ENCODE measurements at regions not wholly inside any gene's neighbourhood (a gene's known extent, or its start where the extent isn't known, plus 50 kb on each side); places are given as distances from the start of the nearest gene placed in this dataset.
"Not testable (repeated sequence)": the region's sequence is repeated elsewhere in the genome, so short reads cannot be mapped to it uniquely, and the experiment has no call there.

GRCh38 chr2:53508667-53509066 lies 258.9 kb upstream of the CHAC2 start:
- no peak for DNase-seq
- H3K9me3 ChIP-seq (ENCODE audit: control extremely low read depth in 1 of 5, control insufficient read depth in 4 of 5, insufficient read depth in 2 of 5, low read depth in 1 of 5, low read length in 4 of 5), result no peaks in the 10 kb centered on the region
- no peak overlapping the region for H3K27ac ChIP-seq (ENCODE audit: insufficient read depth in 1 of 2, low read depth in 1 of 2, low read length in 2 of 2, poor library complexity in 1 of 2, severe bottlenecking in 2 of 2)
- H3K4me1 ChIP-seq (ENCODE audit: control extremely low read depth in 1 of 4, control insufficient read depth in 4 of 4, insufficient read depth in 4 of 4, low read length in 3 of 4), result no peaks in the 10 kb centered on the region
- ChIA-PET POLR2A (no interaction called here), CTCF (no interaction called here)
- 0% methylated on average over 1 of the region's 3 CpGs for WGBS (ENCODE audit: insufficient coverage)
- H3K4me3 ChIP-seq (ENCODE audit: control insufficient read depth in 1 of 7, extremely low read depth in 1 of 7, insufficient read depth in 4 of 7, low read depth in 2 of 7, low read length in 6 of 7), result no peak overlapping the region
- H3K36me3 ChIP-seq (ENCODE audit: control insufficient read depth in 4 of 4, insufficient read depth in 4 of 4, low read length in 3 of 4), result no peaks in the 10 kb centered on the region
- peaks cover 0 to 2% (median 0%) of the 10 kb centered on the region in 5 experiments for H3K27me3 ChIP-seq (replicated peaks in 2 of 5; ENCODE audit: control insufficient read depth in 4 of 5, insufficient read depth in 5 of 5, low read length in 4 of 5)

GRCh38 chr2:53507070-53507469 lies 260.5 kb upstream of the CHAC2 start:
- WGBS (ENCODE audit: insufficient coverage), result no CpG with 5 or more reads among the region's 3 CpGs
- H3K27ac ChIP-seq (ENCODE audit: insufficient read depth in 1 of 2, low read depth in 1 of 2, low read length in 2 of 2, poor library complexity in 1 of 2, severe bottlenecking in 2 of 2); H3K36me3 ChIP-seq (ENCODE audit: control insufficient read depth in 4 of 4, insufficient read depth in 4 of 4, low read length in 3 of 4); H3K4me1 ChIP-seq (ENCODE audit: control extremely low read depth in 1 of 4, control insufficient read depth in 4 of 4, insufficient read depth in 4 of 4, low read length in 3 of 4); DNase-seq; CTCF ChIA-PET; H3K27me3 ChIP-seq (replicated peaks in 2 of 5; ENCODE audit: control insufficient read depth in 4 of 5, insufficient read depth in 5 of 5, low read length in 4 of 5); H3K9me3 ChIP-seq (ENCODE audit: control extremely low read depth in 1 of 5, control insufficient read depth in 4 of 5, insufficient read depth in 2 of 5, low read depth in 1 of 5, low read length in 4 of 5); H3K4me3 ChIP-seq (ENCODE audit: control insufficient read depth in 1 of 7, extremely low read depth in 1 of 7, insufficient read depth in 4 of 7, low read depth in 2 of 7, low read length in 6 of 7); POLR2A ChIA-PET: not testable (repeated sequence)

- Histone ChIP-seq H3K27ac (ENCODE audit: insufficient read depth in 1 of 2, low read depth in 1 of 2, low read length in 2 of 2, poor library complexity in 1 of 2, severe bottlenecking in 2 of 2) (no peak overlapping the region), H3K27me3 (replicated peaks in 2 of 5; ENCODE audit: control insufficient read depth in 4 of 5, insufficient read depth in 5 of 5, low read length in 4 of 5) (peaks cover 0 to 2% (median 0%) of the 10 kb centered on the region in 5 experiments), H3K4me1 (ENCODE audit: control extremely low read depth in 1 of 4, control insufficient read depth in 4 of 4, insufficient read depth in 4 of 4, low read length in 3 of 4) (no peaks in the 10 kb centered on the region), H3K36me3 (ENCODE audit: control insufficient read depth in 4 of 4, insufficient read depth in 4 of 4, low read length in 3 of 4) (no peaks in the 10 kb centered on the region), H3K9me3 (ENCODE audit: control extremely low read depth in 1 of 5, control insufficient read depth in 4 of 5, insufficient read depth in 2 of 5, low read depth in 1 of 5, low read length in 4 of 5) (no peaks in the 10 kb centered on the region), H3K4me3 (ENCODE audit: control insufficient read depth in 1 of 7, extremely low read depth in 1 of 7, insufficient read depth in 4 of 7, low read depth in 2 of 7, low read length in 6 of 7) (no peak overlapping the region)
- no peak for DNase-seq
- ChIA-PET CTCF (no interaction called here), POLR2A (no interaction called here)
- WGBS (ENCODE audit: insufficient coverage), result 100% methylated on average over 2 of the region's 3 CpGs
These were observed 261.8 kb upstream of the CHAC2 start for GRCh38 chr2:53505826-53506225.

- Histone ChIP-seq H3K27ac (ENCODE audit: insufficient read depth in 1 of 2, low read depth in 1 of 2, low read length in 2 of 2, poor library complexity in 1 of 2, severe bottlenecking in 2 of 2) (no peak overlapping the region), H3K4me3 (ENCODE audit: control insufficient read depth in 1 of 7, extremely low read depth in 1 of 7, insufficient read depth in 4 of 7, low read depth in 2 of 7, low read length in 6 of 7) (no peak overlapping the region), H3K4me1 (ENCODE audit: control extremely low read depth in 1 of 4, control insufficient read depth in 4 of 4, insufficient read depth in 4 of 4, low read length in 3 of 4) (no peaks in the 10 kb centered on the region), H3K36me3 (ENCODE audit: control insufficient read depth in 4 of 4, insufficient read depth in 4 of 4, low read length in 3 of 4) (no peaks in the 10 kb centered on the region), H3K27me3 (replicated peaks in 2 of 5; ENCODE audit: control insufficient read depth in 4 of 5, insufficient read depth in 5 of 5, low read length in 4 of 5) (peaks cover 0 to 2% (median 0%) of the 10 kb centered on the region in 5 experiments), H3K9me3 (ENCODE audit: control extremely low read depth in 1 of 5, control insufficient read depth in 4 of 5, insufficient read depth in 2 of 5, low read depth in 1 of 5, low read length in 4 of 5) (no peaks in the 10 kb centered on the region)
- DNase-seq, result no peak
- CTCF ChIA-PET, result interaction anchor here (1.0 kb wide), 1 partner anchor 22 kb away, joined by 3 read pairs; no protein-coding TSS in a partner anchor
- 49% methylated on average over 3 of the region's 3 CpGs for WGBS (ENCODE audit: insufficient coverage)
- POLR2A ChIA-PET, result no interaction called here
These were observed 263.1 kb upstream of the CHAC2 start for GRCh38 chr2:53504507-53504906.

- Histone ChIP-seq H3K36me3 (ENCODE audit: control insufficient read depth in 4 of 4, insufficient read depth in 4 of 4, low read length in 3 of 4) (no peaks in the 10 kb centered on the region), H3K27ac (ENCODE audit: insufficient read depth in 1 of 2, low read depth in 1 of 2, low read length in 2 of 2, poor library complexity in 1 of 2, severe bottlenecking in 2 of 2) (no peak overlapping the region), H3K4me1 (ENCODE audit: control extremely low read depth in 1 of 4, control insufficient read depth in 4 of 4, insufficient read depth in 4 of 4, low read length in 3 of 4) (no peaks in the 10 kb centered on the region), H3K27me3 (replicated peaks in 2 of 5; ENCODE audit: control insufficient read depth in 4 of 5, insufficient read depth in 5 of 5, low read length in 4 of 5) (peaks cover 0 to 3% (median 0%) of the 10 kb centered on the region in 5 experiments), H3K4me3 (ENCODE audit: control insufficient read depth in 1 of 7, extremely low read depth in 1 of 7, insufficient read depth in 4 of 7, low read depth in 2 of 7, low read length in 6 of 7) (no peak overlapping the region), H3K9me3 (ENCODE audit: control extremely low read depth in 1 of 5, control insufficient read depth in 4 of 5, insufficient read depth in 2 of 5, low read depth in 1 of 5, low read length in 4 of 5) (no peaks in the 10 kb centered on the region)
- DNase-seq, result no peak
- ChIA-PET CTCF (no interaction called here), POLR2A (no interaction called here)
- 80% methylated on average over 2 of the region's 4 CpGs for WGBS (ENCODE audit: insufficient coverage)
These were observed 267.4 kb upstream of the CHAC2 start for GRCh38 chr2:53500181-53500580.

GRCh38 chr2:53498210-53498609 lies 269.4 kb upstream of the CHAC2 start:
- no peaks in the 10 kb centered on the region for H3K36me3 ChIP-seq (ENCODE audit: control insufficient read depth in 4 of 4, insufficient read depth in 4 of 4, low read length in 3 of 4)
- no peak overlapping the region for H3K4me3 ChIP-seq (ENCODE audit: control insufficient read depth in 1 of 7, extremely low read depth in 1 of 7, insufficient read depth in 4 of 7, low read depth in 2 of 7, low read length in 6 of 7)
- peaks cover 0 to 3% (median 0%) of the 10 kb centered on the region in 5 experiments for H3K27me3 ChIP-seq (replicated peaks in 2 of 5; ENCODE audit: control insufficient read depth in 4 of 5, insufficient read depth in 5 of 5, low read length in 4 of 5)
- H3K27ac ChIP-seq (ENCODE audit: insufficient read depth in 1 of 2, low read depth in 1 of 2, low read length in 2 of 2, poor library complexity in 1 of 2, severe bottlenecking in 2 of 2), result no peak overlapping the region
- CTCF ChIA-PET, result no interaction called here
- 80% methylated on average over 1 of the region's 1 CpG for WGBS (ENCODE audit: insufficient coverage)
- no peak for DNase-seq
- H3K4me1 ChIP-seq (ENCODE audit: control extremely low read depth in 1 of 4, control insufficient read depth in 4 of 4, insufficient read depth in 4 of 4, low read length in 3 of 4), result no peaks in the 10 kb centered on the region
- POLR2A ChIA-PET, result no interaction called here
- H3K9me3 ChIP-seq (ENCODE audit: control extremely low read depth in 1 of 5, control insufficient read depth in 4 of 5, insufficient read depth in 2 of 5, low read depth in 1 of 5, low read length in 4 of 5), result no peaks in the 10 kb centered on the region

- DNase-seq, result no peak
- CTCF ChIA-PET, result no interaction called here
- no peak overlapping the region for H3K27ac ChIP-seq (ENCODE audit: insufficient read depth in 1 of 2, low read depth in 1 of 2, low read length in 2 of 2, poor library complexity in 1 of 2, severe bottlenecking in 2 of 2)
- POLR2A ChIA-PET, result no interaction called here
- H3K4me1 ChIP-seq (ENCODE audit: control extremely low read depth in 1 of 4, control insufficient read depth in 4 of 4, insufficient read depth in 4 of 4, low read length in 3 of 4), result no peaks in the 10 kb centered on the region
- H3K4me3 ChIP-seq (ENCODE audit: control insufficient read depth in 1 of 7, extremely low read depth in 1 of 7, insufficient read depth in 4 of 7, low read depth in 2 of 7, low read length in 6 of 7), result no peak overlapping the region
- no peaks in the 10 kb centered on the region for H3K36me3 ChIP-seq (ENCODE audit: control insufficient read depth in 4 of 4, insufficient read depth in 4 of 4, low read length in 3 of 4)
- no peaks in the 10 kb centered on the region for H3K9me3 ChIP-seq (ENCODE audit: control extremely low read depth in 1 of 5, control insufficient read depth in 4 of 5, insufficient read depth in 2 of 5, low read depth in 1 of 5, low read length in 4 of 5)
- peaks cover 0 to 3% (median 0%) of the 10 kb centered on the region in 5 experiments for H3K27me3 ChIP-seq (replicated peaks in 2 of 5; ENCODE audit: control insufficient read depth in 4 of 5, insufficient read depth in 5 of 5, low read length in 4 of 5)
- WGBS (ENCODE audit: insufficient coverage), result 43% methylated on average over 1 of the region's 1 CpG
These were observed 270.6 kb upstream of the CHAC2 start for GRCh38 chr2:53497020-53497419.

All from common myeloid progenitor, CD34-positive (primary cell).